GM12864 (cell line): ENCODE measurements at regions not wholly inside any gene's neighbourhood (a gene's known extent, or its start where the extent isn't known, plus 50 kb on each side); places are given as distances from the start of the nearest gene placed in this dataset.

Experiments used
- DNase-seq: peaks from one replicate; pipeline ENCODE4 v3.0.0-alpha.2; 2011; ENCODE audit warnings: low read depth
- H3K4me3 ChIP-seq: 2 replicates; pipeline ENCODE4 v1.5.1; 2011; ENCODE audit warnings: mild to moderate bottlenecking, low read depth, low read length, control low read depth
- TF ChIP-seq, protein P1 (sequence below): IDR thresholded peaks from 2 replicates; pipeline ENCODE4 v1.5.1; 2011; ENCODE audit warnings: low read depth, mild to moderate bottlenecking, moderate library complexity, low read length, control low read depth, inconsistent platforms; ENCODE audit errors: missing control alignments

DNA sequence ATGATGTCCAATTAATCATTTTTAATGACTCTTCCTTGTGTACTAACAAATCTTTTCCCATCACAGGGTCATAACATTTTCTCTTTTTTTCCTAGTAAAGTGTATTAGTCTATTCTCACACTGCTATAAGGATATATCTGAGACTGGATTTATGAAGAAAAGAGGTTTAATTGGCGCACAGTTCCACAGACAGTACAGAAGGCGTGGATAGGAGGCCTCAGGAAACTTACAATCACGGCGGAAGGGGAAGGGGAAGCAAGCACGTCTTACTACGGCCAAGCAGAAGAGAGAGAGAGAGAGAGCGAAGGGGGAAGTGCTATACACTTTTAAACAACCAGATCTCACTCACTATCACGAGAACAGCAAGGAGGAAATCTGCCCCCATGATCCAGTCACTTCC, 359.4 kb upstream of the NFE2L3 start:
- DNase-seq: no peak
- TF ChIP-seq, protein P1, sequence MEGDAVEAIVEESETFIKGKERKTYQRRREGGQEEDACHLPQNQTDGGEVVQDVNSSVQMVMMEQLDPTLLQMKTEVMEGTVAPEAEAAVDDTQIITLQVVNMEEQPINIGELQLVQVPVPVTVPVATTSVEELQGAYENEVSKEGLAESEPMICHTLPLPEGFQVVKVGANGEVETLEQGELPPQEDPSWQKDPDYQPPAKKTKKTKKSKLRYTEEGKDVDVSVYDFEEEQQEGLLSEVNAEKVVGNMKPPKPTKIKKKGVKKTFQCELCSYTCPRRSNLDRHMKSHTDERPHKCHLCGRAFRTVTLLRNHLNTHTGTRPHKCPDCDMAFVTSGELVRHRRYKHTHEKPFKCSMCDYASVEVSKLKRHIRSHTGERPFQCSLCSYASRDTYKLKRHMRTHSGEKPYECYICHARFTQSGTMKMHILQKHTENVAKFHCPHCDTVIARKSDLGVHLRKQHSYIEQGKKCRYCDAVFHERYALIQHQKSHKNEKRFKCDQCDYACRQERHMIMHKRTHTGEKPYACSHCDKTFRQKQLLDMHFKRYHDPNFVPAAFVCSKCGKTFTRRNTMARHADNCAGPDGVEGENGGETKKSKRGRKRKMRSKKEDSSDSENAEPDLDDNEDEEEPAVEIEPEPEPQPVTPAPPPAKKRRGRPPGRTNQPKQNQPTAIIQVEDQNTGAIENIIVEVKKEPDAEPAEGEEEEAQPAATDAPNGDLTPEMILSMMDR: no peak

DNA sequence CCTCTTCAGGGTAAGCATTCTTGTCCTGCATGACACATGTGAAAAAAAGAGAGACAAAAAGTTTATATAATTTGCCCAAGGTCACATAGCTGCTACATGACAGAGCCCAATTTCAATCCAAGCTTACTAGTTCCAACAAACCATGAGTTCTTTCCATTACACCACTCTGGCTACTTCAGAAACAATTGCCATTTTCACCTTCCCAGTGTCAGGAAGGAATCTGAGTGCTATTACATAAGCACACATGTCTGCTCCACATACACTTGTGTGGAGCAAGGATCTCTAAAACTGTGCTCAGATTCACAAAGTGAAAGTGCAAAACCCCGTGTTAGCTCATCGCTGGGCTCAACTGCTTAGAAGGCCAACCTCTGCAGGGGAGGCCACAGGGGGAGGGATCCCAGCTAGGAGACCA, 356.2 kb upstream of the NFE2L3 start:
- DNase-seq: no peak
- TF ChIP-seq, protein P1: no peak
- H3K4me3 ChIP-seq: peak overlapping the region; percentile 17; the same call in 1 of the 2 replicates

More for the DNA sequence above, 359.4 kb upstream of the NFE2L3 start:
- no peak overlapping the region for H3K4me3 ChIP-seq

DNA sequence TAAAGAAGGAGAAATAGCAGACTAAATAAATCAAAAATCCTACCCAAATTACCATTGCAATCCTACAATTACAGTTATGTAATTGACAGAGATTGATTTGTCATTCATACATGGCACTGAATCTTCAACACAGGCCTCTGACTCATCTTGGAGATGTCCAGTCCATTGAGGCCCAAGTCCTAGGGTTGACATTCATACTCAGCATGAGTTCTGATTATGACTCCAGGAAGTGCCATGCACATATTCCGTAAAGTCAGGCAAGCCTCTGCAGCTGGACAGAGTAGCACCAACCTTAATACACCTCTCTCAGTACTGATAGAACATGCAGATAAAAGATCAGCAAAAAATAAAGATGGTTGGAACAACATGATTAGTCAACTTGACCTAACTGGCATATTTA, 353.7 kb upstream of the NFE2L3 start:
- TF ChIP-seq, protein P1: no peak
- no peak for DNase-seq
- H3K4me3 ChIP-seq: no peak overlapping the region

DNA sequence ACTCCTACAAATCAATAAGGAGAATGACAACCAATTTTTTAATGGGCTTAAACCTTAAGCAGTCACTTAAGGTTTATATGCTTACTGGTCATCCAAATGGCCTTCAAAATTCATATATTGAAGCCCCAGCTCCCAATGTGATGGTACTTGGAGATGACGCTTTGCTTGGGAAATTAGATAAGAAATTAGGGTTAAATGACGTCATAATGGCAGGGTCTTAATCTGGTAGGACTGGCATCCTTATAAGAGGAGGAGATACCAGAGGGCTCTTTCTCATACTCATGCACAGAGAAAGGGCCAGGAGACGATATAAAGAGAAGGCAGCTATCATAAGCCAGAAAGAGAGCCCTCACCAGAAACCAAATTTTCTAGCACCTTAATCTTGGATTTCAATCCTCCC, 350.8 kb upstream of the NFE2L3 start:
- TF ChIP-seq, protein P1: no peak
- no peak for DNase-seq
- H3K4me3 ChIP-seq: no peak overlapping the region

DNA sequence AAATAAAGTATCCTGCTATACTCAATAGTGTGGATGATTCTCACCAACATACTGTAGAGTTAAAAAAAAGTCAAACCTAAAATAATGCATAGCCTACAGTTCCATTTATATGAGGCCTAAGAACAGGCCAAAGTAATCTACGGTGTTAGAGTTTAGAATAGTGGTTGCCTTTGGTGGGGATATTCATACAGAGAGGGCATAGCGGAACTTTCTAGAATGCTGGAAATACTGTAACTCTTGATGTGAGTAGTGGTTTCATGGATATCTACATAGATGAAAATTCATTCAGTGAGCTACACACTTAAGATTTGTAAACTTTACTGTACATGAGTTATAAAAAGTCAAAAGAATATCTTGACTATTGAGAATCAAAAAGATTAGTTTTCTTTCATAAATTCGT, 349.9 kb upstream of the NFE2L3 start:
- TF ChIP-seq, protein P1: no peak
- no peak overlapping the region for H3K4me3 ChIP-seq
- DNase-seq: no peak

DNA sequence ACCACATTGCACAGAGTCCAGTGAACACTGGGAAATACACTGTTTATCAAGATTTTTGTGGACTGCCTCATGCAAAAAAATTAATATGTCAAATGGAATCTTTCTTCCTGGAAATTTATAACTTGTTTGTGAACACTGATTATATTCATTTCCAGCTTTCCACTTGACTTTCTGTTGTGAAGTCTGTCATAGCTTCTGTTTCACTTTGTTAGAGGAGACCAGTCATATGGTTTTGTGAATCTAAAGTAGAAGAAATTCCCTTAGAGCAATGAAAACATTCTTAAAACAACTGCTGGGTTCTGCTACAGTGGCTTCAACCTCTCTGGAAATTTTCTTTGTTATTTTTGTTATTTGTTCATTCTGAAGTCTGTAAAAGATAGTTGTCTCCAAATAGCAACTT, 349.5 kb upstream of the NFE2L3 start:
- no peak for DNase-seq
- H3K4me3 ChIP-seq: no peak overlapping the region
- TF ChIP-seq, protein P1: no peak

DNA sequence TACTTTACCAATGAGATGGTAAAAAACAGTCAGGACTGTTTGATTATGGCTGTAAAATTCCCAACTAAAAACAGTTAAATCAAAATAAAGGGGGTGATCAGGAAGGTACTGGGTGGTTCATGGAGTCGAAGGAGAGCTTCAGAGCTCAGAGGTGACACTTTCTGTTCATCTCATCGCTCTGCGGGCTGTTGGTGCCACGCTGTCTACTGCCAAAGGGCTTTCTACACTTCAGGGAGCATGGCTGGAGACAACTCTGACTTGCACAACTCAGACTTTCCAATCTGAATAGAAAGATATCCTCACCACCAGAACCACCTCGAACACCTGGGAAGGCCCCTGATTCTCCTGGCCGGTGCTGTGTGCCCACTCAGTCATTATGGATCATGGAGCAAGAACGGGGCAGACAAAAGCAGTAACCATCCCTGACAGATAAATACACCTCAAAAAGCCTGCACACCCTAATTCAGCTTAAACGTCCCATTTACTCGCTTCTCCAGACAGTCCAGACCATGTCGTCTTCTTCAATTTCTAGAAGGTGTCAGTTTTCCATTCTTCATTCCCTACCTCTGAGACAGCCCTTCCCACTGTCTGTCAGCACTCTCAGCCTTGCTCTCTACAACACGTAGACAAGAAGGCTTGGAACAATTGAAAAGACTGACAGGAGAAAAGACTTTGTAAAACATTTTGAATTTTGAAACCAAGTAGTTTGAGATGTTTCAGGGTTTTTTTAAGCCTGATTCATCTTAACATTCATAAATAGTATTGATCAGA, 348.7 kb upstream of the NFE2L3 start:
- no peak for DNase-seq
- no peak overlapping the region for H3K4me3 ChIP-seq
- TF ChIP-seq, protein P1: no peak
